T-helper 17 cell (primary cell): ENCODE measurements at regions not wholly inside any gene's neighbourhood (a gene's known extent, or its start where the extent isn't known, plus 50 kb on each side); places are given as distances from the start of the nearest gene placed in this dataset.
"Not testable (repeated sequence)": the region's sequence is repeated elsewhere in the genome, so short reads cannot be mapped to it uniquely, and the experiment has no call there.

Experiments
- ATAC-seq: fragments of 150-1000 bp; cut with Tn5 transposase; 2 replicates; pipeline ENCODE4 v1.10.0; 2021; ENCODE audit warnings: mild to moderate bottlenecking, moderate library complexity
- DNase-seq, 3 donors: peaks; one replicate each; pipeline versions ENCODE4 v3.0.0 to v3.0.0-alpha.2; 2020 to 2021
- H3K9me3 ChIP-seq: one replicate; pipeline ENCODE4 v1.7.0; 2013; ENCODE audit warnings: low read length, mild to moderate bottlenecking; ENCODE audit not compliant: control insufficient read depth, poor library complexity, severe bottlenecking
- H3K27ac Mint-ChIP-seq: one replicate; pipeline ENCODE4 v1.8.0; 2022; ENCODE audit warnings: mild to moderate bottlenecking, moderate library complexity, mixed read lengths
- H3K27me3 Mint-ChIP-seq: one replicate; pipeline ENCODE4 v1.8.0; 2022; ENCODE audit warnings: mixed read lengths
- H3K36me3 Mint-ChIP-seq: one replicate; pipeline ENCODE4 v1.8.0; 2022; ENCODE audit warnings: low read depth, mixed read lengths
- H3K4me1 Mint-ChIP-seq: one replicate; pipeline ENCODE4 v1.8.0; 2022; ENCODE audit warnings: mild to moderate bottlenecking, mixed read lengths
- H3K4me3 Mint-ChIP-seq: one replicate; pipeline ENCODE4 v1.8.0; 2022; ENCODE audit warnings: mild to moderate bottlenecking, moderate library complexity, mixed read lengths

DNA sequence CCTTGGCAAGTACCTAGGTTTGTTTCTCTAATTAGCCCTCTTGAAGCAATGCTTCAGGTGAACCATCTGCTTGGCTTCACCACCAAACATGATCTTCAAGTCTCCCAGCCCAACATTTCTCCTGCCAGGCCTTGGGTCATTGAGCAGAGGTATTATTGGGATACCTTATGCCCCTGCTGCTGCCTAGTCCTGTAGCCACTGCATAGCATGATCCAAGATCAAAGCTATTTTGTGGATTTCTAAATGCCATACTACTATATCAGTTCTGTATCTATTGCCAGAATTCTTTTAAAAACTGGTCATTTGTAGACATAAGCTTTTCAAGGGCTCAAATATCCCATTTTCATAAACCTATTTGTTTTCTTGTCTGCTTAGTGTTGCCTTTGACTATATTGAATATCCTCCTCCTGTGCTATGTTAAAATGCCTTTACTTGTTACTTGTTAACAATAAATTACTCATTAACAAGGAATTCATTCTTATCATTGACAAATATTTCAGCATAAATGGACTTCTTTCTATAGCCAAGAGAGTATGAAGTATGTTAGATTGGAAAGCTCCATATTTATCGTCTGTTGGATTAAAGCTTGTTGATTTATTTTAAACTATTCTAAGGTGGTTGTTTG, 204.5 kb upstream of the RBBP8 start:
- no peak for DNase-seq
- no peak for ATAC-seq
- Mint-ChIP-seq H3K27me3 (peaks cover 21% of the 10 kb centered on the region), H3K4me3 (no peak overlapping the region), H3K27ac (no peak overlapping the region), H3K4me1 (no peaks in the 10 kb centered on the region), H3K36me3 (no peaks in the 10 kb centered on the region)
- H3K9me3 ChIP-seq, result no peaks in the 10 kb centered on the region

DNA sequence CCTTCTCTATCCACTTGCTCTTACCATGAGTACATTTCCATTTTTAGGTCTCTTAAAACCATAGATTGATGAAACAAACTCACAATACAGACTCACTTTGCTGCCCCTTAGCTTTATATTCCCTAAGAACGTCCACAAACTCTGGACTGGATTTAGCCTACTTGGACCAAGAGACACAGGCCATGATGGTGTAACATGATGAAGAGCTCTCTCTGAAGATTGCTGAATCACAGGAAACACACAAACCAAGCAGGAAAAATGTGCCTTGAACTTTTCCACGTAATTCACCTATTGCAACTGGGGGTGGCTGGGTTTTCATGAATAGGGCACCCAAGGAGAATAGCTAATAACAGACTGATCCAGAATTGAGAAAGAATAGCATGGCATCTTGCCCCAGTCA, 201.7 kb upstream of the RBBP8 start:
- DNase-seq (no peak), ATAC-seq (no peak)
- H3K4me1 Mint-ChIP-seq, result no peaks in the 10 kb centered on the region
- H3K9me3 ChIP-seq, result no peaks in the 10 kb centered on the region
- H3K4me3 Mint-ChIP-seq, result no peak overlapping the region
- H3K36me3 Mint-ChIP-seq, result no peaks in the 10 kb centered on the region
- H3K27me3 Mint-ChIP-seq, result peaks cover 25% of the 10 kb centered on the region
- H3K27ac Mint-ChIP-seq, result no peak overlapping the region

GRCh38 chr18:22734105-22734661, 198.9 kb upstream of the RBBP8 start:
- ATAC-seq, result no peak
- peaks cover 11% of the 10 kb centered on the region for H3K27me3 Mint-ChIP-seq
- H3K4me3 Mint-ChIP-seq, result no peak overlapping the region

GRCh38 chr18:22734791-22735627, 198.1 kb upstream of the RBBP8 start:
- Mint-ChIP-seq H3K36me3 (no peaks in the 10 kb centered on the region), H3K4me1 (no peaks in the 10 kb centered on the region), H3K27me3 (peaks cover 11% of the 10 kb centered on the region), H3K4me3 (no peak overlapping the region), H3K27ac (no peak overlapping the region)
- H3K9me3 ChIP-seq, result no peaks in the 10 kb centered on the region
- no peak for ATAC-seq
- no peak for DNase-seq

More at GRCh38 chr18:22734105-22734661, 198.9 kb upstream of the RBBP8 start:
- DNase-seq, result no peak
- H3K9me3 ChIP-seq, result no peaks in the 10 kb centered on the region
- H3K27ac Mint-ChIP-seq, result no peak overlapping the region
- no peaks in the 10 kb centered on the region for H3K4me1 Mint-ChIP-seq
- H3K36me3 Mint-ChIP-seq, result no peaks in the 10 kb centered on the region

- H3K36me3 Mint-ChIP-seq, result no peaks in the 10 kb centered on the region
- H3K4me1 Mint-ChIP-seq, result no peaks in the 10 kb centered on the region
- H3K4me3 Mint-ChIP-seq, result no peak overlapping the region
- DNase-seq (no peak), ATAC-seq (no peak)
- peaks cover 6% of the 10 kb centered on the region for H3K27me3 Mint-ChIP-seq
- H3K27ac Mint-ChIP-seq, result no peak overlapping the region
- no peaks in the 10 kb centered on the region for H3K9me3 ChIP-seq
Measured at GRCh38 chr18:22737054-22737453, 196.1 kb upstream of the RBBP8 start.

- H3K27me3 Mint-ChIP-seq, result peaks cover 10% of the 10 kb centered on the region
- ATAC-seq, result no peak
- no peak overlapping the region for H3K4me3 Mint-ChIP-seq
- no peak for DNase-seq
- H3K9me3 ChIP-seq, result no peaks in the 10 kb centered on the region
- no peaks in the 10 kb centered on the region for H3K4me1 Mint-ChIP-seq
- no peak overlapping the region for H3K27ac Mint-ChIP-seq
- no peaks in the 10 kb centered on the region for H3K36me3 Mint-ChIP-seq
Measured at GRCh38 chr18:22739061-22739642, 194.0 kb upstream of the RBBP8 start.

DNA sequence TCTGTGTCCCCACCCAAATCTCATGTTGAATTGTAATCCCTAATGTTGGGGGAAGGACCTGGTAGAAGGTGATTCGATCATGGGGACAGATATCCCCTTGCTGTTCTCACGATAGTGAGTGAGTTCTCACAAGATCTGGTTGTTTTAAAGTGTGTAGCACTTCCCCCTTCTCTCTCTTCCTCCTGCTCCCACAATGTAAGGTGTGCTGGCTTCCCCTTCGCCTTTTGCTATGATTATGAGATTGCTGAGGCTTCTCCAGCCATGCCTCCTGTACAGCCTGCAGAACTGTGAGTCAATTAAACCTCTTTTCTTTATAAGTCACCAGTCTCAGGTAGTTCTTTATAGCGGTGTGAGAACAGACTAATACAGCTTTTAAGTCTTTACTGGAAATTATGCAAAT, 193.3 kb upstream of the RBBP8 start:
- DNase-seq (no peak), ATAC-seq (no peak)
- Mint-ChIP-seq H3K4me1 (no peaks in the 10 kb centered on the region), H3K36me3 (no peaks in the 10 kb centered on the region), H3K27me3 (peaks cover 7% of the 10 kb centered on the region), H3K4me3 (no peak overlapping the region), H3K27ac (no peak overlapping the region)
- no peaks in the 10 kb centered on the region for H3K9me3 ChIP-seq

GRCh38 chr18:22741318-22741717, 191.8 kb upstream of the RBBP8 start:
- Mint-ChIP-seq H3K4me1 (no peaks in the 10 kb centered on the region), H3K4me3 (no peak overlapping the region), H3K36me3 (no peaks in the 10 kb centered on the region), H3K27me3 (peaks cover 7% of the 10 kb centered on the region), H3K27ac (no peak overlapping the region)
- DNase-seq (no peak), ATAC-seq (no peak)
- no peaks in the 10 kb centered on the region for H3K9me3 ChIP-seq

GRCh38 chr18:22742409-22742808, 190.7 kb upstream of the RBBP8 start:
- DNase-seq (no peak), ATAC-seq (no peak)
- Mint-ChIP-seq H3K27me3 (peaks cover 7% of the 10 kb centered on the region), H3K4me3 (no peak overlapping the region), H3K27ac (no peak overlapping the region), H3K36me3 (no peaks in the 10 kb centered on the region), H3K4me1 (no peaks in the 10 kb centered on the region)
- H3K9me3 ChIP-seq, result no peaks in the 10 kb centered on the region

- Mint-ChIP-seq H3K4me3 (no peak overlapping the region), H3K27ac (no peak overlapping the region), H3K27me3 (peaks cover 7% of the 10 kb centered on the region), H3K36me3 (no peaks in the 10 kb centered on the region), H3K4me1 (no peaks in the 10 kb centered on the region)
- DNase-seq (no peak), ATAC-seq (no peak)
- H3K9me3 ChIP-seq, result no peaks in the 10 kb centered on the region
Measured at GRCh38 chr18:22745966-22746365, 187.2 kb upstream of the RBBP8 start.

DNA sequence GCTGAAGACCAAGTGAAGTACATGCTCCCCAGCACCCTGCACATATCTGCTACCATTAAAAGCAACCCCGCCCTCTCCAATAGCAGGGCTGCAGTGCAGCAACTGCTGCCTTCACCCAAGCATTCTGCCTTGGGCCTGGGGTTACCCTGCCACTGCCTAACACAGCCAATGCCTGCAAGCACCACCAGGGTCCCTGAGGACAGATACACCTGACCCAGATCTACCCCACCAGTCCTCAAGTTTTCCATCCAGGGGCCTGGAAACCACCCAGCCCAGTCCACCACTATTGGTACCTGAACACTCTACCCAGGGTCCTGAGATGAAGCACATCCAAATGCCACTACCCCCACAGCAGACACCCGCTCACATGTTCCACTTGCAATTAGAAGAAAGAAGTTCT, 181.1 kb upstream of the RBBP8 start:
- Mint-ChIP-seq H3K4me3 (no peak overlapping the region), H3K27ac (no peak overlapping the region), H3K27me3 (peaks cover 31% of the 10 kb centered on the region), H3K36me3 (no peaks in the 10 kb centered on the region), H3K4me1 (no peaks in the 10 kb centered on the region)
- DNase-seq (no peak), ATAC-seq (no peak)
- H3K9me3 ChIP-seq, result no peaks in the 10 kb centered on the region

GRCh38 chr18:22753130-22753831, 179.8 kb upstream of the RBBP8 start:
- Mint-ChIP-seq H3K4me3 (no peak overlapping the region), H3K27me3 (peaks cover 31% of the 10 kb centered on the region), H3K36me3 (no peaks in the 10 kb centered on the region), H3K27ac (no peak overlapping the region), H3K4me1 (no peaks in the 10 kb centered on the region)
- no peaks in the 10 kb centered on the region for H3K9me3 ChIP-seq
- DNase-seq (no peak), ATAC-seq (no peak)

DNA sequence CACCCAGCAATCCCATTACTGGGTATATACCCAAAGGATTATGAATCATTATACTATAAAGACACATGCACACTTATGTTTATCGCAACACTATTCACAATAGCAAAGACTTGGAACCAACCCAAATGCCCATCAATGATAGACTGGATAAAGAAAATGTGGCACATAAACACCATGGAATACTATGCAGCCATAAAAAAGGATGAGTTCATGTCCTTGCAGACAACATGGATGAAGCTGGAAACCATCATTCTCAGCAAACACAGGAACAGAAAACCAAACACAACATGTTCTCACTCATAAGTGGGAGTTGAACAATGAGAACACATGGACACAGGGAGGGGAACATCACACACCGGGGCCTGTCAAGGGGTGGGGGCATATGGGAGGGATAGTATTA, 169.1 kb upstream of the RBBP8 start:
- H3K36me3 Mint-ChIP-seq, DNase-seq, ATAC-seq, H3K27ac Mint-ChIP-seq, H3K4me1 Mint-ChIP-seq, H3K9me3 ChIP-seq, H3K4me3 Mint-ChIP-seq, H3K27me3 Mint-ChIP-seq: not testable (repeated sequence)
